Tibial nerve (tissue), 4 donors: ENCODE measurements at regions not wholly inside any gene's neighbourhood (a gene's known extent, or its start where the extent isn't known, plus 50 kb on each side); places are given as distances from the start of the nearest gene placed in this dataset.

Experiments
- DNase-seq, 2 donors: peaks; one replicate each; pipeline ENCODE4 v3.0.0-alpha.2; 2019; ENCODE audit warnings: low spot score in 2 of 2
- H3K27ac ChIP-seq, 4 donors: fragments of 200-600 bp; sonication (generic) in 3 of 4; one replicate each; pipeline ENCODE4 v1.5.1; 2017 to 2019; ENCODE audit warnings: mild to moderate bottlenecking in 1 of 4
- H3K27me3 ChIP-seq, 2 donors: fragments of 200-600 bp; sonication (generic) in 1 of 2; one replicate each; pipeline versions ENCODE4 v1.5.1 to v1.6.0; 2017 to 2019
- H3K36me3 ChIP-seq, 3 donors: fragments of 200-600 bp; sonication (generic); one replicate each; pipeline ENCODE4 v1.5.1; 2018 to 2019
- H3K4me1 ChIP-seq, 4 donors: fragments of 200-600 bp; sonication (generic) in 3 of 4; one replicate each; pipeline ENCODE4 v1.5.1; 2017 to 2019
- H3K4me3 ChIP-seq, 4 donors: fragments of 200-600 bp; sonication (generic) in 3 of 4; one replicate each; pipeline ENCODE4 v1.5.1; 2017 to 2019; ENCODE audit warnings: mild to moderate bottlenecking in 1 of 4, moderate library complexity in 1 of 4
- H3K9me3 ChIP-seq, 4 donors: fragments of 200-600 bp; sonication (generic) in 3 of 4; one replicate each; pipeline ENCODE4 v1.5.1; 2017 to 2019
- EP300 ChIP-seq, 2 donors: sonication (generic); formaldehyde crosslinking; IDR thresholded peaks; one replicate each; pipeline ENCODE4 v1.6.1; 2017; ENCODE audit warnings: antibody characterized with exemption in 2 of 2, mild to moderate bottlenecking in 1 of 2
- POLR2A ChIP-seq, 2 donors: fragments of 450-650 bp; IDR thresholded peaks; one replicate each; pipeline ENCODE4 v1.6.1; 2017; ENCODE audit warnings: antibody characterized with exemption in 2 of 2, mild to moderate bottlenecking in 2 of 2, moderate library complexity in 2 of 2
- WGBS, 2 donors: methylation state at CpG; one replicate each; pipeline ENCODE4 v1.1.5; 2018; 5-methylcytosine and 5-hydroxymethylcytosine counted together
- TF ChIP-seq, protein P1 (sequence below), 5 experiments: fragments of 200-600 bp in 3 of 5; fragments of 450-650 bp in 2 of 5; sonication (generic) in 3 of 5; IDR thresholded peaks; one replicate each; pipeline ENCODE4 v1.5.1; 2016 to 2019; ENCODE audit warnings: antibody characterized with exemption in 5 of 5, mild to moderate bottlenecking in 3 of 5, moderate library complexity in 2 of 5

- Histone ChIP-seq H3K4me3 (no peak overlapping the region), H3K36me3 (peaks cover 0 to 13% (median 0%) of the 10 kb centered on the region in 3 donors), H3K27ac (no peak overlapping the region), H3K4me1 (peaks cover 0 to 54% (median 4%) of the 10 kb centered on the region in 4 donors), H3K9me3 (no peaks in the 10 kb centered on the region), H3K27me3 (no peaks in the 10 kb centered on the region)
- no peak for DNase-seq
- WGBS, 2 donors: 55 to 58% methylated on average over 1 of the region's 1 CpG
- TF ChIP-seq EP300 (IDR thresholded peaks at IDR 0.05) (no peak), POLR2A (IDR thresholded peaks at IDR 0.05) (no peak)
- TF ChIP-seq, protein P1, sequence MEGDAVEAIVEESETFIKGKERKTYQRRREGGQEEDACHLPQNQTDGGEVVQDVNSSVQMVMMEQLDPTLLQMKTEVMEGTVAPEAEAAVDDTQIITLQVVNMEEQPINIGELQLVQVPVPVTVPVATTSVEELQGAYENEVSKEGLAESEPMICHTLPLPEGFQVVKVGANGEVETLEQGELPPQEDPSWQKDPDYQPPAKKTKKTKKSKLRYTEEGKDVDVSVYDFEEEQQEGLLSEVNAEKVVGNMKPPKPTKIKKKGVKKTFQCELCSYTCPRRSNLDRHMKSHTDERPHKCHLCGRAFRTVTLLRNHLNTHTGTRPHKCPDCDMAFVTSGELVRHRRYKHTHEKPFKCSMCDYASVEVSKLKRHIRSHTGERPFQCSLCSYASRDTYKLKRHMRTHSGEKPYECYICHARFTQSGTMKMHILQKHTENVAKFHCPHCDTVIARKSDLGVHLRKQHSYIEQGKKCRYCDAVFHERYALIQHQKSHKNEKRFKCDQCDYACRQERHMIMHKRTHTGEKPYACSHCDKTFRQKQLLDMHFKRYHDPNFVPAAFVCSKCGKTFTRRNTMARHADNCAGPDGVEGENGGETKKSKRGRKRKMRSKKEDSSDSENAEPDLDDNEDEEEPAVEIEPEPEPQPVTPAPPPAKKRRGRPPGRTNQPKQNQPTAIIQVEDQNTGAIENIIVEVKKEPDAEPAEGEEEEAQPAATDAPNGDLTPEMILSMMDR (IDR thresholded peaks at IDR 0.05): no peak
Measured at GRCh38 chr3:159896543-159896942, 92.1 kb upstream of the IL12A start.

DNA sequence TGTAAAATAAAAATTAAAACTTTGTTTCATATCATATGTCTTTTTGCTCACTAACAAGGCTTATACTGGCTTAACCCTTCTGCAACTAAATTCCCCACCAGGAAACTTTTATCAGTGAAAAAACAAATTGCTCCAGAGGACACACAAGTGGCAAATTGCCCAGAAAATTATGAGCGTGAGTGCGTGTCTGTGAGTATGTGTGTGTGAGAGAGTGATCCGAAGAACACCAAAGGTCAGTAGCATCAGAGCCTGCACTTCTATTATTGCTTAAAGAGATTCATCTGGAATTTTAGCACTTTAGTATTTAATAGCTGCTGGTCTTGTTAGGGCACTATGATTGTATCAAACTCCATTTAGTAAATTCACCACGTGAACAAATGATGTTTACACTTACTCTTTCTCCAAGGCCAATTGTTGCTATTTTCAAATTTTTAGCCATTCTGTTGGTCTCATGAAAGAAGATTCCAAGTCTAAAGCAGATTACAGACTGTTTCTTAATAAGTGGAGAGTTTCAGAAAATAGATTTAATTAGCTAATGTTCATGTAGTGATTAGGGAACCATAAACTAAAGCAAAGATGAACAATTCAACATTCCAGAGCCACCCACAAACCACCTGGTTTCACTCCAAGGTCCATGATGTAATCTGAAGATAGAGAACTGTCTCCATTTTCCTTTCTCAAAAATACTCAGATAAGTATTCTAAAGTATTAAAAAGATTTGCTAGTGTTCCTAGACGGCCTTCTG is 91.1 kb upstream of the IL12A start:
- TF ChIP-seq POLR2A (IDR thresholded peaks at IDR 0.05): no peak
- no peak for TF ChIP-seq EP300 (IDR thresholded peaks at IDR 0.05)
- TF ChIP-seq, protein P1 (IDR thresholded peaks at IDR 0.05): no peak
- no peak overlapping the region for H3K4me3 ChIP-seq
- H3K4me1 ChIP-seq: peaks cover 0 to 48% (median 4%) of the 10 kb centered on the region in 4 donors
- DNase-seq: no peak
- H3K36me3 ChIP-seq: peaks cover 0 to 9% (median 0%) of the 10 kb centered on the region in 3 donors
- no peaks in the 10 kb centered on the region for H3K9me3 ChIP-seq
- 37 to 43% methylated on average over 5 of the region's 5 CpGs for WGBS, 2 donors
- peak overlapping the region in 1 of 4 donors; percentile 31 for H3K27ac ChIP-seq
- H3K27me3 ChIP-seq: no peaks in the 10 kb centered on the region

DNA sequence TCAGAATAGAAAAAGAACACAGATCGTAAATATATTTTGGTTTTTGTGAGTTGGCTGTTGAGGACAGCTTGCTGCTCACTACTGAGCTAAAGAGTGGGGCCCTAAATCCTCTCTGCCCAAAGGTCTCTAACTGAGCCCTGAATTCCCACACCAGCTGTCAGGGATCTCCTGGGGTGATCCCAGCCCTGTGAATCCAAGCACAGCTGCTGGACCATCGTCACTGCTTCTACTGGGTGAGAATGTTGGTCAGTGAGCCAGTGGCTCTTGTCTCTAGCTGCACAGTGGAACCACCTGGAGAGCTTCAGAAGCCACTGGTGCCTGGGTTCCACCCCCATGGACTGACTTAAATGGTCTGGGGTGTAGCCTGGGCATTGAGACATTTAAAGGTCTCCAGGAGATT is 90.5 kb upstream of the IL12A start:
- H3K9me3 ChIP-seq: no peaks in the 10 kb centered on the region
- no peak for TF ChIP-seq EP300 (IDR thresholded peaks at IDR 0.05)
- TF ChIP-seq, protein P1 (IDR thresholded peaks at IDR 0.05): no peak
- no peak for TF ChIP-seq POLR2A (IDR thresholded peaks at IDR 0.05)
- H3K4me3 ChIP-seq: no peak overlapping the region
- H3K27ac ChIP-seq: peak overlapping the region in 3 of 4 donors; percentile 7 to 18 (median 15)
- peaks cover 0 to 4% (median 0%) of the 10 kb centered on the region in 3 donors for H3K36me3 ChIP-seq
- 73 to 82% methylated on average over 2 of the region's 2 CpGs for WGBS, 2 donors
- H3K27me3 ChIP-seq: no peaks in the 10 kb centered on the region
- H3K4me1 ChIP-seq: peaks cover 0 to 46% (median 4%) of the 10 kb centered on the region in 4 donors
- DNase-seq: no peak

DNA sequence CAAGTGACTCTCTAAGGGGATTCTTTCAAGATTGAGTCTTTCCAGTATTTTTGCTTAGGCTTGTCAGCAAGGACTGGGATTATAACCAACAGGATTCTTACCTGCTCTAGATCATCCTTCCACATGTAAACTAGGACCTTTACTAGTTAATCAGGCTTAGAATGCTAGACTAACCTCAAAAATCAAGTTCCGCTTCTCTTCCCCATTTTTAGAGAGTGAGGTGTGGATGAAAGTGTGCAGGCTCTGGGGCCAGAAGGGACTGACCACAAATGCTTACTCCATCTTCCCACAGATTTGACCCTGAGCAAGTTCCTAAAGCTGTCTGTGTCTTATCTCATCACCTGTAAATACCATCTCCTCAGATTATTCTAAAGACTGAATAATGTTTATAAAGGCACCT is 89.5 kb upstream of the IL12A start:
- Histone ChIP-seq H3K4me3 (no peak overlapping the region), H3K27me3 (no peaks in the 10 kb centered on the region), H3K9me3 (no peaks in the 10 kb centered on the region), H3K27ac (no peak overlapping the region), H3K36me3 (no peaks in the 10 kb centered on the region), H3K4me1 (peaks cover 0 to 39% (median 4%) of the 10 kb centered on the region in 4 donors)
- no peak for TF ChIP-seq EP300 (IDR thresholded peaks at IDR 0.05)
- TF ChIP-seq, protein P1 (IDR thresholded peaks at IDR 0.05): no peak
- no peak for TF ChIP-seq POLR2A (IDR thresholded peaks at IDR 0.05)
- no peak for DNase-seq
- 97 to 100% methylated on average over 1 of the region's 1 CpG for WGBS, 2 donors

DNA sequence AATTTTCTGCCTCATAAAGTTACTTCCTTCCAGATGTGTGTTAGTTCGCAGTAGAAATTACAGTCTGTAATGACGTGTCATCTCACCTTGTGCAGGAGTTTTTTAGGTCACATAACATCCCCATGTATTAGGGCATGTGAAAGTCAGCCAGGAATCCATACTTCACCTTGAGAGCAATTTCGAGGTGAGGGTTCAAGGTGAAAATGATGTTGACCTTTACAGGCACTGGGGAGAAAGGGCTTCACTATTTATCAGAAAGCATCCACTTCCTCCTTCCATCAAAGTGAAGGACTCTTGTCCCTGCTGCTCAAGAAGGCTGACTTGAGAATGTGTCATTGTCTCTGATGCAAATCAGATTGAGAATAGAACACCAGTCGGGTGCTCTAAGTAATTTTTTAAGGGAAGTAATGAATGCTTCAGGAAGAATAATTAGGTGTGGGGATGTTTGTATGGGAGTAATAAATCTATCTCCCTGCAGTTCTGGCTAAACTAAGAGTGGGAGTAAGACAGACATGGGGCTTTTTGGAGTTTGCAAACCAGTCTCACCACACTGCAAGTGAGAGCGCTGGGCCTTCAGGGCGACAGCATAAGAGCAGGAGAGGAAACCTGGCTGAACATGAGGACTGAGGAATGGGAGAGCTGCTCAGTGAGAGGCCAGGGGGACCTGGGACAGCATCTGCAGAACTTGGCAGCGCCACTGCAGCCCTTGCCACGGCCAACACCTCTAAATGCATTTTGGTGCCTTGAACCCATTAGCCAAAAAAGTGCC is 85.9 kb upstream of the IL12A start:
- peaks cover 0 to 5% (median 0%) of the 10 kb centered on the region in 4 donors for H3K4me1 ChIP-seq
- H3K4me3 ChIP-seq: no peak overlapping the region
- no peaks in the 10 kb centered on the region for H3K36me3 ChIP-seq
- WGBS, 2 donors: 62 to 73% methylated on average over 8 of the region's 8 CpGs
- no peaks in the 10 kb centered on the region for H3K27me3 ChIP-seq
- DNase-seq: no peak
- TF ChIP-seq EP300 (IDR thresholded peaks at IDR 0.05) (no peak), POLR2A (IDR thresholded peaks at IDR 0.05) (no peak)
- TF ChIP-seq, protein P1 (IDR thresholded peaks at IDR 0.05): no peak
- H3K9me3 ChIP-seq: no peaks in the 10 kb centered on the region
- no peak overlapping the region for H3K27ac ChIP-seq
